Lung (tissue), 11 donors: ENCODE measurements at regions not wholly inside any gene's neighbourhood (a gene's known extent, or its start where the extent isn't known, plus 50 kb on each side); places are given as distances from the start of the nearest gene placed in this dataset.

Experiments
- ATAC-seq: fragments of 200-7000 bp; cut with Tn5 transposase; one replicate; pipeline ENCODE4 v1.9.1; 2020; ENCODE audit warnings: moderate number of reproducible peaks; ENCODE audit not compliant: insufficient read depth, low FRiP score
- DNase-seq, 3 donors: peaks; one replicate each; pipeline ENCODE4 v3.0.0-alpha.2; 2013 to 2017
- H3K27ac ChIP-seq, 2 donors: one replicate each; pipeline ENCODE4 v1.5.1; 2013; ENCODE audit warnings: mild to moderate bottlenecking in 2 of 2, moderate library complexity in 2 of 2, control low read depth in 1 of 2, inconsistent platforms in 1 of 2, low read depth in 1 of 2, low read length in 1 of 2
- H3K27me3 ChIP-seq, 3 donors: one replicate each; pipeline ENCODE4 v1.5.1; 2013; ENCODE audit warnings: low read length in 2 of 3; ENCODE audit not compliant: control insufficient read depth in 3 of 3, insufficient read depth in 3 of 3
- H3K36me3 ChIP-seq, 4 donors: one replicate each; pipeline ENCODE4 v1.5.1; 2013; ENCODE audit warnings: low read length in 4 of 4, mild to moderate bottlenecking in 1 of 4, moderate library complexity in 1 of 4; ENCODE audit not compliant: control insufficient read depth in 4 of 4, insufficient read depth in 4 of 4
- H3K4me1 ChIP-seq, 5 donors: one replicate each; pipeline ENCODE4 v1.5.1; 2013; ENCODE audit warnings: low read length in 5 of 5, mild to moderate bottlenecking in 2 of 5, moderate library complexity in 1 of 5; ENCODE audit not compliant: control insufficient read depth in 5 of 5, insufficient read depth in 5 of 5
- H3K4me3 ChIP-seq: one replicate; pipeline ENCODE4 v1.5.1; 2013; ENCODE audit warnings: mild to moderate bottlenecking, control low read depth, moderate library complexity
- H3K9ac ChIP-seq, 2 donors: one replicate each; pipeline ENCODE4 v1.5.1; 2013; ENCODE audit warnings: low read length in 2 of 2, control low read depth in 1 of 2; ENCODE audit not compliant: insufficient read depth in 1 of 2
- H3K9me3 ChIP-seq, 4 donors: one replicate each; pipeline ENCODE4 v1.5.1; 2013; ENCODE audit warnings: low read length in 3 of 4, mild to moderate bottlenecking in 1 of 4, moderate library complexity in 1 of 4; ENCODE audit not compliant: control insufficient read depth in 4 of 4, insufficient read depth in 3 of 4
- WGBS, 2 donors: extraction: QIAGEN DNeasy Blood & Tissue Kit; methylation state at CpG; one replicate each; pipeline ENCODE4 v1.1.7; 2013; 5-methylcytosine and 5-hydroxymethylcytosine counted together
- TF ChIP-seq, protein P1 (sequence below): IDR thresholded peaks from 2 replicates; pipeline ENCODE4 v1.5.1; 2012; ENCODE audit warnings: mild to moderate bottlenecking; ENCODE audit errors: control extremely low read depth, extremely low read depth
- donor health status: control.
- donor health status: control.
- donor health status: Bipolar disorder and iron deficiency.
- donor health status: healthy.
- donor health status: DM: yes; HTN: yes; CAD: no.

DNA sequence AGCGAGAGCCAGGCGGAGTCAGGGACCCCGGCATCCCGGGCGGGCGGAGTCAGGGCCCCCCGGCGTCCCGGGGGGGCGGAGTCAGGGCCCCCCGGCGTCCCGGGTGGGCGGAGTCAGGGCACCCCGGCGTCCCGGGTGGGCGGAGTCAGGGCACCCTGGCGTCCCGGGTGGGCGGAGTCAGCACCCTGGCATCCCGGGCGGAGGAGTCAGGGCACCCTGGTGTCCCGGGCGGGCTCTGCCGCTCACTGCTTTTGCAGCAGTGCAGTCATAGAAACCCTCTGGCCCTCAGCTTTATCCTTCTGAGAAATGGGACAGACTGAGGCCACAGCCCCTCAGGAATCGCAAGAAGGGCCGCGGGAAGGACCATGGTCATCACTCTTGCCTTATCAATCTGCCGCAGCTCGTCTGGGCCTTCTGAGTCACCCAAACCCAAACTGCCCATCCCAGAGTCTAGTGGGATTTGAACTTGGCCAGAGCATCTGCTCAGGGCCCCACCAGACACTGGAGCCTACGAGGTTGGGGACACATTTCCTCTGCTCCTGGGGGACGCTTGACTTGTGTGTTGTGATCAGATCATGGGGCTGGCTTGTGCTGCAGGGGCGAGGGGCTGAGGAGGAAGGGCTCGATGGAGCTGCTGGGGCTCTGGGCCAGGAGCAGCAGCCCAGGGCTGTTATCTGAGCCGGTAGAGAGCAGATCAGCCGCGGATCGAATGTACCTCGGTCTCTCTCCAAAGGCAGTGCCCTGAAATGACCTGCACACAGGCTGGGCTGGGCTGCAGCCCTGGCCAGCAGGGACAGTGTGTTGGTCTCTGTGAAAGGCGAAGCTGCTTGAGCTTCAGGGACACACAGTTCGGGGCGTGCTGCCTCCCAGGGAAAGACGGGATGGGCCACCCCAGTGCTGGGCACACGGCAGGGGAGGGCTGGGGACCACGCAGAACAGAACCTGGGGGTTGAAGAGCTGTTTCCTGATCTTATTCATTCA lies 290.1 kb upstream of the HDAC4 start:
- no peak for ATAC-seq
- WGBS, 2 donors, result 84 to 92% methylated on average over 46 of the region's 46 CpGs
- H3K36me3 ChIP-seq, result no peaks in the 10 kb centered on the region

DNA sequence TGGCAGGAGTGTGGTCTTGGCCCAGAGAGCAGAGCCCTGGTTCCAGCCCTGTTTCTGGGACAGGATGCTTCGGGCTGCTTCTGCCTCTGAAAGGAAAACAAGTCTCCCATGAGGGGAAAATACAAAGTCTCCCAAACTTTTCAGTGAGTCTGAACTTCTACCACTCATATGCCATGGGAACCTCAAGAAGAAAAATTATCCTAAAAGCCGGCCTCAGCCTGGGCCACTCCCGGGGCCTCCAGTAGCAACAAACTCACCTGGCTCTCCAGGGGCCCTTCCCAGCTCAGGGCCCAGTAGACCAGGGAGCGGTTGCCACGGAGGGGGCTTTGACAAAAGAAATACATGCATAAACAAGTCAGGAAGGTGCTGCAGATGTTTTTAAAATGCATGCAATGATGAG lies 289.2 kb upstream of the HDAC4 start:
- Histone ChIP-seq H3K27ac (no peak overlapping the region), H3K36me3 (no peaks in the 10 kb centered on the region), H3K4me3 (no peak overlapping the region), H3K9ac (no peak overlapping the region), H3K9me3 (no peaks in the 10 kb centered on the region), H3K4me1 (peaks cover 0 to 2% (median 0%) of the 10 kb centered on the region in 5 donors), H3K27me3 (peaks cover 0 to 7% (median 0%) of the 10 kb centered on the region in 3 donors)
- DNase-seq (no peak), ATAC-seq (no peak)
- TF ChIP-seq, protein P1, sequence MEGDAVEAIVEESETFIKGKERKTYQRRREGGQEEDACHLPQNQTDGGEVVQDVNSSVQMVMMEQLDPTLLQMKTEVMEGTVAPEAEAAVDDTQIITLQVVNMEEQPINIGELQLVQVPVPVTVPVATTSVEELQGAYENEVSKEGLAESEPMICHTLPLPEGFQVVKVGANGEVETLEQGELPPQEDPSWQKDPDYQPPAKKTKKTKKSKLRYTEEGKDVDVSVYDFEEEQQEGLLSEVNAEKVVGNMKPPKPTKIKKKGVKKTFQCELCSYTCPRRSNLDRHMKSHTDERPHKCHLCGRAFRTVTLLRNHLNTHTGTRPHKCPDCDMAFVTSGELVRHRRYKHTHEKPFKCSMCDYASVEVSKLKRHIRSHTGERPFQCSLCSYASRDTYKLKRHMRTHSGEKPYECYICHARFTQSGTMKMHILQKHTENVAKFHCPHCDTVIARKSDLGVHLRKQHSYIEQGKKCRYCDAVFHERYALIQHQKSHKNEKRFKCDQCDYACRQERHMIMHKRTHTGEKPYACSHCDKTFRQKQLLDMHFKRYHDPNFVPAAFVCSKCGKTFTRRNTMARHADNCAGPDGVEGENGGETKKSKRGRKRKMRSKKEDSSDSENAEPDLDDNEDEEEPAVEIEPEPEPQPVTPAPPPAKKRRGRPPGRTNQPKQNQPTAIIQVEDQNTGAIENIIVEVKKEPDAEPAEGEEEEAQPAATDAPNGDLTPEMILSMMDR, result no peak
- WGBS, 2 donors, result 88 to 91% methylated on average over 5 of the region's 5 CpGs

More for the DNA sequence above, 290.1 kb upstream of the HDAC4 start:
- H3K9me3 ChIP-seq, result no peaks in the 10 kb centered on the region
- H3K27me3 ChIP-seq, result peaks cover 0 to 2% (median 0%) of the 10 kb centered on the region in 3 donors
- H3K4me3 ChIP-seq, result no peak overlapping the region
- TF ChIP-seq, protein P1, result no peak
- H3K9ac ChIP-seq, result no peak overlapping the region
- DNase-seq, result no peak
- H3K4me1 ChIP-seq, result peaks cover 0 to 2% (median 0%) of the 10 kb centered on the region in 5 donors
- no peak overlapping the region for H3K27ac ChIP-seq

DNA sequence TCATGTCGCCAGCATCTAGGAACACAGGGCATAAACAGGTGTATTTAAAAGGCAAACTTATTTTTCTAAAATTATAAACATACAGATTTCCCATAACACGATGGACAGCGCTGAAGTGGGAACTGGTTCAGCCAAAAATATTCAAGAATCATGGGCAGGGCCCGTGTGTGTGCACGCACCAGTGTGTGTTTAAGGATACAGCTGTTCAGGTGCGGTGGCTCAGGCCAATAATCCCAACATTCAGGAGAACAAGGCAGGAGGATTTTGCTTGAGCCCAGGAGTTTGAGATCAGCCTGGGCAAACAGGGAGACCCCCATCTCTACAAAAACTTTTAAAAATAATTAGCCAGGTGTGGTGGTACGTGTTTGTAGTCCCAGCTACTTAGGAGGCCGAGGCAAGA lies 288.6 kb upstream of the HDAC4 start:
- DNase-seq (no peak), ATAC-seq (no peak)
- H3K4me3 ChIP-seq, result no peak overlapping the region
- H3K27me3 ChIP-seq, result peaks cover 0 to 7% (median 0%) of the 10 kb centered on the region in 3 donors
- H3K27ac ChIP-seq, result no peak overlapping the region
- peaks cover 0 to 2% (median 0%) of the 10 kb centered on the region in 5 donors for H3K4me1 ChIP-seq
- WGBS, 2 donors, result 85 to 87% methylated on average over 8 of the region's 8 CpGs
- no peak overlapping the region for H3K9ac ChIP-seq
- H3K9me3 ChIP-seq, result no peaks in the 10 kb centered on the region
- H3K36me3 ChIP-seq, result no peaks in the 10 kb centered on the region
- TF ChIP-seq, protein P1, result no peak
